ENCODE measurements at regions not wholly inside any gene's neighbourhood (a gene's known extent, or its start where the extent isn't known, plus 50 kb on each side); places are given as distances from the start of the nearest gene placed in this dataset.

- Mint-ChIP-seq H3K27me3 (no peaks in the 10 kb centered on the region), H3K4me3 (no peak overlapping the region), H3K9me3 (peaks cover 4 to 20% (median 5%) of the 10 kb centered on the region in 8 donors), H3K4me1 (no peaks in the 10 kb centered on the region), H3K36me3 (no peaks in the 10 kb centered on the region), H3K27ac (no peak overlapping the region)
- intact Hi-C loops (cut with micrococcal nuclease) = no loop called here
- POLR2A ChIA-PET (ENCODE audit: partially characterized antibody) = no interaction called here
- Histone ChIP-seq H3K27ac (ENCODE audit: low read depth, low read length) (no peak overlapping the region), H3K27me3 (ENCODE audit: insufficient read depth, low read length) (no peaks in the 10 kb centered on the region), H3K9me3 (ENCODE audit: control insufficient read depth in 1 of 2, low read length in 2 of 2) (no peaks in the 10 kb centered on the region), H3K4me1 (ENCODE audit: insufficient read depth, low read length) (no peaks in the 10 kb centered on the region), H3K36me3 (ENCODE audit: insufficient read depth, low read length) (no peaks in the 10 kb centered on the region), H3K4me3 (ENCODE audit: low read length in 2 of 2) (no peak overlapping the region)
- no peak for DNase-seq
- CTCF ChIA-PET (ENCODE audit: partially characterized antibody) = no interaction called here
Measured at GRCh38 chr4:30875658-30876269, 155.6 kb downstream of the PCDH7 start.

- POLR2A ChIA-PET (ENCODE audit: partially characterized antibody) = no interaction called here
- Mint-ChIP-seq H3K4me1 (no peaks in the 10 kb centered on the region), H3K36me3 (no peaks in the 10 kb centered on the region), H3K27me3 (no peaks in the 10 kb centered on the region), H3K4me3 (no peak overlapping the region), H3K9me3 (peaks cover 0 to 23% (median 5%) of the 10 kb centered on the region in 8 donors), H3K27ac (no peak overlapping the region)
- Histone ChIP-seq H3K27me3 (ENCODE audit: insufficient read depth, low read length) (no peaks in the 10 kb centered on the region), H3K4me1 (ENCODE audit: insufficient read depth, low read length) (no peaks in the 10 kb centered on the region), H3K27ac (ENCODE audit: low read depth, low read length) (no peak overlapping the region), H3K4me3 (ENCODE audit: low read length in 2 of 2) (no peak overlapping the region), H3K36me3 (ENCODE audit: insufficient read depth, low read length) (no peaks in the 10 kb centered on the region), H3K9me3 (ENCODE audit: control insufficient read depth in 1 of 2, low read length in 2 of 2) (no peaks in the 10 kb centered on the region)
- no peak for DNase-seq
- CTCF ChIA-PET (ENCODE audit: partially characterized antibody) = no interaction called here
- intact Hi-C loops (cut with micrococcal nuclease) = no loop called here
Measured at GRCh38 chr4:30879855-30880598, 159.9 kb downstream of the PCDH7 start.

GRCh38 chr4:30881985-30882384 is 161.8 kb downstream of the PCDH7 start:
- Histone ChIP-seq H3K4me1 (ENCODE audit: insufficient read depth, low read length) (no peaks in the 10 kb centered on the region), H3K9me3 (ENCODE audit: control insufficient read depth in 1 of 2, low read length in 2 of 2) (no peaks in the 10 kb centered on the region), H3K36me3 (ENCODE audit: insufficient read depth, low read length) (no peaks in the 10 kb centered on the region), H3K27ac (ENCODE audit: low read depth, low read length) (no peak overlapping the region), H3K27me3 (ENCODE audit: insufficient read depth, low read length) (no peaks in the 10 kb centered on the region), H3K4me3 (ENCODE audit: low read length in 2 of 2) (no peak overlapping the region)
- ChIA-PET CTCF (ENCODE audit: partially characterized antibody) (no interaction called here), POLR2A (ENCODE audit: partially characterized antibody) (no interaction called here)
- H3K36me3 Mint-ChIP-seq = no peaks in the 10 kb centered on the region
- no peak overlapping the region for H3K27ac Mint-ChIP-seq
- H3K4me3 Mint-ChIP-seq = no peak overlapping the region
- H3K9me3 Mint-ChIP-seq = peaks cover 0 to 18% (median 5%) of the 10 kb centered on the region in 8 donors
- no peaks in the 10 kb centered on the region for H3K4me1 Mint-ChIP-seq
- intact Hi-C loops (cut with micrococcal nuclease) = no loop called here
- H3K27me3 Mint-ChIP-seq = no peaks in the 10 kb centered on the region
- DNase-seq = no peak

- Mint-ChIP-seq H3K27ac (no peak overlapping the region), H3K27me3 (no peaks in the 10 kb centered on the region), H3K9me3 (peaks cover 0 to 18% (median 5%) of the 10 kb centered on the region in 8 donors), H3K4me1 (no peaks in the 10 kb centered on the region), H3K4me3 (no peak overlapping the region), H3K36me3 (no peaks in the 10 kb centered on the region)
- Histone ChIP-seq H3K27me3 (ENCODE audit: insufficient read depth, low read length) (no peaks in the 10 kb centered on the region), H3K36me3 (ENCODE audit: insufficient read depth, low read length) (no peaks in the 10 kb centered on the region), H3K4me3 (ENCODE audit: low read length in 2 of 2) (no peak overlapping the region), H3K4me1 (ENCODE audit: insufficient read depth, low read length) (no peaks in the 10 kb centered on the region), H3K9me3 (ENCODE audit: control insufficient read depth in 1 of 2, low read length in 2 of 2) (no peaks in the 10 kb centered on the region), H3K27ac (ENCODE audit: low read depth, low read length) (no peak overlapping the region)
- POLR2A ChIA-PET (ENCODE audit: partially characterized antibody) = no interaction called here
- CTCF ChIA-PET (ENCODE audit: partially characterized antibody) = no interaction called here
- no peak for DNase-seq
- intact Hi-C loops (cut with micrococcal nuclease) = no loop called here
Measured at GRCh38 chr4:30882443-30882842, 162.3 kb downstream of the PCDH7 start.

- CTCF ChIA-PET (ENCODE audit: partially characterized antibody) = no interaction called here
- intact Hi-C loops (cut with micrococcal nuclease) = no loop called here
- no peak overlapping the region for H3K4me3 Mint-ChIP-seq
- H3K36me3 Mint-ChIP-seq = no peaks in the 10 kb centered on the region
- Histone ChIP-seq H3K9me3 (ENCODE audit: control insufficient read depth in 1 of 2, low read length in 2 of 2) (no peaks in the 10 kb centered on the region), H3K27ac (ENCODE audit: low read depth, low read length) (no peak overlapping the region), H3K36me3 (ENCODE audit: insufficient read depth, low read length) (no peaks in the 10 kb centered on the region), H3K4me3 (ENCODE audit: low read length in 2 of 2) (no peak overlapping the region), H3K27me3 (ENCODE audit: insufficient read depth, low read length) (no peaks in the 10 kb centered on the region), H3K4me1 (ENCODE audit: insufficient read depth, low read length) (no peaks in the 10 kb centered on the region)
- POLR2A ChIA-PET (ENCODE audit: partially characterized antibody) = no interaction called here
- H3K9me3 Mint-ChIP-seq = peaks cover 0 to 18% (median 4%) of the 10 kb centered on the region in 8 donors
- no peak for DNase-seq
- no peaks in the 10 kb centered on the region for H3K4me1 Mint-ChIP-seq
- H3K27ac Mint-ChIP-seq = no peak overlapping the region
- no peaks in the 10 kb centered on the region for H3K27me3 Mint-ChIP-seq
Measured at GRCh38 chr4:30882995-30883675, 163.0 kb downstream of the PCDH7 start.

- intact Hi-C loops (cut with micrococcal nuclease) = no loop called here
- ChIA-PET POLR2A (ENCODE audit: partially characterized antibody) (no interaction called here), CTCF (ENCODE audit: partially characterized antibody) (no interaction called here)
- no peak overlapping the region for H3K27ac Mint-ChIP-seq
- H3K36me3 Mint-ChIP-seq = no peaks in the 10 kb centered on the region
- Histone ChIP-seq H3K36me3 (ENCODE audit: insufficient read depth, low read length) (no peaks in the 10 kb centered on the region), H3K4me1 (ENCODE audit: insufficient read depth, low read length) (no peaks in the 10 kb centered on the region), H3K4me3 (ENCODE audit: low read length in 2 of 2) (no peak overlapping the region), H3K27ac (ENCODE audit: low read depth, low read length) (no peak overlapping the region), H3K27me3 (ENCODE audit: insufficient read depth, low read length) (no peaks in the 10 kb centered on the region), H3K9me3 (ENCODE audit: control insufficient read depth in 1 of 2, low read length in 2 of 2) (peaks cover 0 to 4% of the 10 kb centered on the region in 2 donors)
- no peaks in the 10 kb centered on the region for H3K27me3 Mint-ChIP-seq
- H3K4me1 Mint-ChIP-seq = no peaks in the 10 kb centered on the region
- H3K9me3 Mint-ChIP-seq = peaks cover 0 to 11% (median 7%) of the 10 kb centered on the region in 8 donors
- no peak overlapping the region for H3K4me3 Mint-ChIP-seq
- DNase-seq = no peak
Measured at GRCh38 chr4:30901461-30902451, 181.6 kb downstream of the PCDH7 start.
